ENCODE measurements at regions not wholly inside any gene's neighbourhood (a gene's known extent, or its start where the extent isn't known, plus 50 kb on each side); places are given as distances from the start of the nearest gene placed in this dataset.

GRCh38 chr2:163822033-163822432 lies 86.2 kb upstream of the FIGN start:
- H3K4me3 ChIP-seq (ENCODE audit: low read depth, low read length): no peak overlapping the region
- no peak for TF ChIP-seq CTCF (IDR thresholded peaks at IDR 0.05; ENCODE audit: low read depth, low read length)

DNA sequence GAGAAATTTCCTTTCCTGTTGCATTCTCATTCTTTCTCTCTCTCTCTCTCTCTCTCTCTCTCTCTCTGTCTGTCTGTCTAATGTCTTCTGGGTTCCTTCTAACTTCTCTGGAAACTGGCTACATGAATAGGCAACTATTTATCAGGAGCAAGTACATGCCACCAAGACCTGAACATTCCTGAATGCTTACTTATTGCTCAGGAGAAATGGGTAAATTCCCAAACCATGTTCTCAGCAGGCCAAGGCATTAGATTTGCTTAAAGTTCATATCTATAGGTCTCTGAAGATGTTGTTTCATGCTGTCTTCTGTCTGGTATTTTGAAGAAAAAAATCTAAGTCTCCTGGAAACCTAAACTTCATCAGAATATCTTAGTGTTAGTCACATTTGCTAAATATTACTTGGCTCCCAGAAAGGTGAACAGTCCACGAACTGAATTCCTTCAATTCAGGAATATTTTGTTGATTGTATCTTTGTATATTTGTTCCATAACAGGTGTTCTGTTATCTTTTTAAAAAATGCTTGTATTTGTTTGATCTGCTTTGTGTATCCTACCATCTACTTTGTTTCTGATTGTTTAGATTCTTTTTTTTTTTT lies 77.2 kb upstream of the FIGN start:
- TF ChIP-seq CTCF (IDR thresholded peaks at IDR 0.05; ENCODE audit: low read depth, low read length): no peak

DNA sequence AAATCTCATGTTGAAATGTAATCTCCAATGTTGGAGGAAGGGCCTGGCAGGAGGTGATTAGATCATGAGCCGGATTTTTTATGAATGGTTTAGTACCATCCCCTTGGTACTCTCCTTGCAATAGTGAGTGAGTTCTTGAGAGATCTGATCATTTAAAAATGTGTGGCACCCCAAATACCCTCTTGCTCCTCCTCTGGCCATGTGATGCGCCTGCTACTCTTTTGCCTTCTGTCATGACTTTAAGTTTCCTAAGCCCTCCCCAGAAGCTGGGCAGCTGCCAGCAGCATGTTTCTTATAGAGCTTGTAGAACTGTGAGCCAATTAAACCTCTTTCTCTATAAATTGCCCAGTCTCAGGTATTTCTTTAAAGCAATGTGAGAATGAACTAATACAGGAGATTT lies 72.6 kb upstream of the FIGN start:
- TF ChIP-seq CTCF (IDR thresholded peaks at IDR 0.05; ENCODE audit: low read depth, low read length): no peak
- H3K4me3 ChIP-seq (ENCODE audit: low read depth, low read length): no peak overlapping the region

More for the DNA sequence above, 77.2 kb upstream of the FIGN start:
- no peak overlapping the region for H3K4me3 ChIP-seq (ENCODE audit: low read depth, low read length)

DNA sequence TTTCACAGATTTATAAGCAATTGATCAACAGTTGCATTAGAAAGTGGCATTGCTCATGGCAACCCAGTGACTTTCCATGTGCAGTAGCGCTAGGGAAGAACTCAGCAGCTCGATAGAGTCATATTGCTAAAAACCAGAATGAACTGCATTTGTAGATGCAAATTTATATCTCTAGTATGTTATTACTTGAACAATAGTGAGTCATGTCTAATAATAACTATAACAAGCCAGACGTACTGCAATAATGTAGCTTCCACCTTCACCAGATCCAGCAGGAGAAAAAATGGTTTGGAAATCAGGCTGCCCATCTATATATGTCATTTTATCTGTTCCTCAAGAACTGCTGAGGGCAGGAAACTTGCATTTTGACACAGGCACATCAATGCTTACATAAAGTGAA lies 66.5 kb upstream of the FIGN start:
- no peak overlapping the region for H3K4me3 ChIP-seq (ENCODE audit: low read depth, low read length)
- TF ChIP-seq CTCF (IDR thresholded peaks at IDR 0.05; ENCODE audit: low read depth, low read length): no peak

- no peak overlapping the region for H3K4me3 ChIP-seq (ENCODE audit: low read depth, low read length)
- no peak for TF ChIP-seq CTCF (IDR thresholded peaks at IDR 0.05; ENCODE audit: low read depth, low read length)
These were observed 65.7 kb upstream of the FIGN start for GRCh38 chr2:163801486-163801885.

GRCh38 chr2:163800951-163801381 lies 65.2 kb upstream of the FIGN start:
- H3K4me3 ChIP-seq (ENCODE audit: low read depth, low read length): no peak overlapping the region
- TF ChIP-seq CTCF (IDR thresholded peaks at IDR 0.05; ENCODE audit: low read depth, low read length): no peak

- H3K4me3 ChIP-seq (ENCODE audit: low read depth, low read length): no peak overlapping the region
- no peak for TF ChIP-seq CTCF (IDR thresholded peaks at IDR 0.05; ENCODE audit: low read depth, low read length)
These were observed 64.0 kb upstream of the FIGN start for GRCh38 chr2:163799807-163800206.

All from WI38 (cell line).